ENCODE measurements at regions not wholly inside any gene's neighbourhood (a gene's known extent, or its start where the extent isn't known, plus 50 kb on each side); places are given as distances from the start of the nearest gene placed in this dataset.
A peak's percentile ranks its signal among the peaks of the same experiment; 100 is the strongest.

DNA sequence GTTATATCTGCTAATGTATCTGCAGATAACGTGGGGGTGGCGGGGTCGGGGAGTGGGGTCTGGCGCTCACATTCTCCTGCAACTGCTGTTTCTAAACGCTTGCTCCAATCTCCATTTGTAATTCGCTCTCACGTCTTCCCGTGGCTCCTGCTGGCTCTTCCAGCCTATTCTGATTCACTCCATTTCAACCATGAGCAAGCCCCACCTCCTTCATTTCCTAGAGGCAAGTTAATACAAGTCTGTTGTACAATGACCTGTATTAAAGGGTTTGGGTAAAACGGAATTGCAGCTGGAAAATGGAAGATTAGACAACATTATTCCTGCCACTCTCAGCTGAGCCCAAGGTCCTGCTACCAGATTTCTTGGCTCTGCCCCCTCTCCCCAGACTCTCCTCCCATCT, 132.3 kb downstream of the CSNK2A3 start:
- no peak for DNase-seq

GRCh38 chr11:11218629-11218986, 134.4 kb downstream of the CSNK2A3 start:
- DNase-seq = no peak

DNA sequence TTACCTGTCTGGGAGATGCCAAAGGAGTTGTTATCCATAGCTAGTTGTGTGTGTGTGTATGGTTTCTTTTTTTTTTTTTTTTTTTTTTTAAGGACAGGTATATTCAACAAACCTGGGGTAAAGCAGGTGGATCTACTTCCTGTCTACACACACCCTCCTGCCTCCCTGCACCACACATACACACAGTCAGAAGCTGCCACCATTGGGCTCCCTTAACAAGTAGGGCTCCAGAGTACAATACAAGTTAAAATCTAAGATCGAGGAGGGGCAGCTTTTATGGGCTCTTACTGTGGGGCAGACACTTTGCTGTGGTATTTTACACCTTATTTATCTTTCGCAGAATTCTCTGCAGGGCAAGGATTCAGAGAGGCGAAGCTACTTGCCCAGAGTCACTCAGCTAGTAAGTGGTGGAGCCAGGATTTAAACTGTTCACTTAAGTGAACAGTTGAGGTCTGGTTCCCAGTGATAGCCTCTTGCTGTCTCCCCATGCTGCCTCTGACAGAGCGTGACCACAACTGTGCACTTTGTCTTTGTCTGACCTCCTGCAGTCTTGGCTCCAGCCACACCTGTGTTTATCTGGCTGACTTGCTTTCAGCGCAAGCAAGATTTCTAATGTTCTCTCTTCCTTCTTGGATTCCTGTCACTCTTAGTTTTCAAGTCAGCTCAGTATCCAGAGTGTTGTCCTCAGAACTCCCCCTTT, 135.0 kb downstream of the CSNK2A3 start:
- DNase-seq = no peak

DNA sequence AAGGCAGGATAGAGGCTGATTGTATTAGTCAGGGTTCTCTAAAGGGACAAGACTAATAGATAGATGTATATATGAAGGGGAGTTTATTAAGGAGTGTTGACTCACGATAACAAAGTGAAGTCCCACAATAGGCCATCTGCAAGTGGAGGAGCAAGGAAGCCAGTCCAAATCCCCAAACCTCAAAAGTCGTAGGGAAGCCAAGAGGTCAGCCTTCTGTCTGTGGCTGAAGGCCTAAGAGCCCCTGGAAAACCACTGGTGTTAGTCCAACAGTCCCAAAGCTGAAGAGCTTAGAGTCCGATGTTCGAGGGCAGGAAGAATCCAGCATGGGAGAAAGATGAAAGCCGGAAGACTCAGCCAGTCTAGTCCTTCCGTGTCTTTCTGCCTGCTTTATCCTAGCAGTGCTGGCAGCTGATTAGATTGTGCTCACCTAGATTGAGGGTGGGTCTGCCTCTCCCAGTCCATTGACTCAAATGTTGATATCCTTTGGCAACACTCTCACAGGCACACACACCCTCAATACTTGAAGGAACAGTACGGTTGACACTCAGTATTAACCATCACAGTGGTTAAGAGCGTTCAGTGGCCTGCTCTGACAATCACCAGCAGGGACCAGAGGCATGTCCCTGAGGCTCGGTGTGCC, 135.6 kb downstream of the CSNK2A3 start:
- no peak for DNase-seq

DNA sequence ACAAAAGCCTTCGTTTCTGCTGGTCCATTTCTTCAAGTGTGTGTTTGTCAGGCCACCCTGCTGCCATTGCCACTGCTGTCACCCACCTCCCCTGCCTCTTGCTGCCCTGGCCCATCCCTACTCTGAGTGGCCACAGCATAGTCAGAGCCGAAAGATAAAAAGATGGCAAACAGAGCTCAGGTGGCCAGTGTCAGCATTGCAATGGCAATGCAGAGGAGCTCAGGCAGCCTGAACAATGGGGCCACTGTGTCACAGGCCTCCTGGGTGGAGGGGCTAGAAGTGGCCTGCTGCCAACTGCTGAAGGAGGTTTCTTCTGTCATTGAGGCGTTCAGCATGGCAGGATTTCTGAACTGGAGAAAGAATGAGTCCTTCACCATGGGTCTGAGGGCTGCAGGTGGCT, 137.1 kb downstream of the CSNK2A3 start:
- DNase-seq = no peak

GRCh38 chr11:11215058-11215815, 137.8 kb downstream of the CSNK2A3 start:
- no peak for DNase-seq

DNA sequence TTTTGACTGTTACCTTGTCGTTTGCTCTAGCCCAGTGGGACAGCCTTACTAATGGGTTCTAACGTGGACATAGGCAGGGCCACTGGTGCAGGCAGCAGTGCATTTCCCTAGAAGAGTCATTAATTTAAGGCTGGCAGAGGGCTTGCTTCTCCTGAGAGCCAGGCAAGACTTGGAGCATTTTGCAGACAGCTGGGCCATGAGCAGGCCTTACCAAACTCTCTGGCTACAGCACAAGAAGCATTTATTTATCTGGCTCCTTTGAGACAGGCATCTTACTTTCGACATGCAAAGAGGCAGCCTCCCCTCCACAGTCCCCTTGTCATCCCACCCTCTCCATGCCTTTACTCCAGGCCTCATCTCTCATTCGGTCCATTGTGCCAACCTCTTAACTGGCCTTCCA, 139.9 kb downstream of the CSNK2A3 start:
- DNase-seq = no peak

GRCh38 chr11:11211888-11212287, 141.2 kb downstream of the CSNK2A3 start:
- peak; percentile 45 for DNase-seq

- DNase-seq = no peak
Measured at GRCh38 chr11:11211186-11211585, 141.9 kb downstream of the CSNK2A3 start.

DNA sequence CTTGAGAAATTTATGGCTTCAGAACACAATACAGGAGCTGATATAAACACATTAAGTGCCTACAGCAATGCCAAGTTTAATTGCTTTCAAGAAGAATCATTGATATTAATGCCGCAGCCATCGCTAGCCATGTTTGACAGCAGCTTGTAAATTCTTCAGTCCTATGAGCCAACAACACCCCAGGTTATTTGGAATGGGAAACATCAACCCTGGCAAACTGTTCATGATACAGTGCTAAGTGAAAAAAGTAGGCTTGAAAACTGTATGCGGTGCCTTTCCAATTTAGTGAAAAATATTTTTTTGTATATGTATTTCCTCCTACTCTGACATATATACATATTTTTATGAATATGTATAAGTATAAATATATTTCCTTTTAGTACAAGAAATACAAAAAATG, 142.6 kb downstream of the CSNK2A3 start:
- no peak for DNase-seq

DNA sequence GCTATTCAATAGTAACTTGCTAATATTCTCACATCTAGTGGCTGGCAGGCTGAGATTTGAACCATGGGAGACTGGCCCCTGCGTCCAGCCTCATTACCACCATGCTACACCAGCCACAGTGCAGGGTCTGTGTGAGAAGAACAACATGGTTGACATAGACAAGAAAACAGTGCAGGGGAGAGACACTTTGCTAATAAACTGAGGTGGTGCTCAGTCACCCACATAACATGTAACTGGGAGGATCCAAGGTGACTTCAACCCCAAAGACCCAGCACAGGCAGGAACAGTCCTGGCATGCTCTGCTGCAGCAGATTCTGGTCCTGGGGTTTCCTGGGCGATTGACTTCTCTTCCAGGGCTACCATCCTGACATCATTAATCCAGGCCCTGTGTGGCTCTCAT, 143.1 kb downstream of the CSNK2A3 start:
- no peak for DNase-seq

- DNase-seq = no peak
Measured at GRCh38 chr11:11208994-11209393, 144.1 kb downstream of the CSNK2A3 start.

DNA sequence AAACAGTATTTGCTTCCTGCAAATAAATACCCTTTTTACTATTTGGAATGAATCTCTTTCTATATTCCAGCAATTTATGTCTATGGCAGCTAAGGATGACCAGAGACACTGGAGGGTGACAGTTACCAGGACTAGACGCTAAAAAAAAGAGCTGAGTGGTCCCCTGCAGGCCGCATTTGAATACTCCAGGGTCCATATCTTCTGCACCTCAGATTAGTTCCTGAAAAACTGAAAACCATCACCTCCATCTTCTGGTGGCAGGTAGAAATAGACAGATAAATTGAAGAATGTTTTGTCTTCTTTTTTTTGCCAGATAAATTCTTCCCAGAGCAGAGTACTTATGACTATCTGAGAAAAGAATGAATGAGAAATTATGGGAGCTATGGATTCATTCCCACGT, 145.6 kb downstream of the CSNK2A3 start:
- DNase-seq = no peak

- no peak for DNase-seq
Measured at GRCh38 chr11:11206484-11206883, 146.6 kb downstream of the CSNK2A3 start.

DNA sequence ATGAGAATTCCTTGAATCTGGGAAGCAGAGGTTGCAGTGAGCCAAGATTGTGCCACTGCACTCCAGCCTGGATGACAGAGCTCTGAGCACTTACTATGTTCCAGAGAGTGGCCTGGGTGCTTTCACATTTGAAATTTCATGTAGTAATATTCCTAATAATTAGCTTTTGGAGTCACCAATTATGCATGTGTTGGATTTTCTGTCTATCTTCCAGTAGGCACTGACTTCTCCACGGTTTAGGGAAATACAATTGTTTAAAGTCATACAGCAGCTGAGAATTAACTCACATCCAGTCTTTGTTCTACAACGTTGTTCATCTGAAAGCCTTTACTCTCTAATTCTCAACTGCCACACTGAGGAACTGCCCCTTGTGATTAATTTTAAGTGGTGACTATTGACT, 150.2 kb downstream of the CSNK2A3 start:
- no peak for DNase-seq

DNA sequence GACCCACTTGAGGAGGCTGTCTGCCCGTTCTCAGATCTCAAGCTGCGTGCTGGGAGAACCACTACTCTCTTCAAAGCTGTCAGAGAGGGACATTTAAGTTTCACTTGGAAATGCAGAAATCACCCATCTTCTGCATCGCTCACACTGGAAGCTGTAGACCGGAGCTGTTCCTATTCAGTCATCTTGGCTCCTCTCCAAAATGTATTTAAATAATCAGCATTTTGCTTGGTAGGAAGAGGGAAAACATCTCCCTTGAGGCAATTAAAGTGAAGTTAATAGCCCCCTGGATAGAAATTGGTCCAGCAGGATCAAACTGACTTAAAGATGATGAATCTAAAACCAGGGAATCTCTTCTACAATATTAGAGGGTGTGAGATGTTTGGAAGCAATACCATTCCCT, 151.7 kb downstream of the CSNK2A3 start:
- peak; percentile 26 for DNase-seq

DNA sequence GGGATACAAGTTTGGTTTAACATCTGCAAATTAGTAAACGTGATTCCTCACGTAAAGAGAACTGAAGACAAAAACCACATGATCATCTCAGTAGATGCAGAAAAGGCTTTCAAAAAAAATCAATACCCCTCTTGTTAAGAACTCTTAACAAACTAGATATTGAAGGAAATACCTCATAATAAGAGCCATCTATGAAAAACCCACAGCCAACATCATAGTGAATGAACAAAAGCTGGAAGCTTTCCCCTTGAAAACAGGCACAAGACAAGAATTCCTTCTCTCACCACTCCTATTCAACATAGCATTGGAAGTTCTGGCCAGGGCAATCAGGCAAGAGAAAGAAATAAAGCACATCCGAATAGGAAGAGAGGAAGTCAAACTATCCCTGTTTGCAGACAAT, 160.5 kb downstream of the CSNK2A3 start:
- no peak for DNase-seq

- DNase-seq = peak; percentile 6
Measured at GRCh38 chr11:11189506-11189905, 163.5 kb downstream of the CSNK2A3 start.

- DNase-seq = no peak
Measured at GRCh38 chr11:11186249-11186648, 166.8 kb downstream of the CSNK2A3 start.

DNA sequence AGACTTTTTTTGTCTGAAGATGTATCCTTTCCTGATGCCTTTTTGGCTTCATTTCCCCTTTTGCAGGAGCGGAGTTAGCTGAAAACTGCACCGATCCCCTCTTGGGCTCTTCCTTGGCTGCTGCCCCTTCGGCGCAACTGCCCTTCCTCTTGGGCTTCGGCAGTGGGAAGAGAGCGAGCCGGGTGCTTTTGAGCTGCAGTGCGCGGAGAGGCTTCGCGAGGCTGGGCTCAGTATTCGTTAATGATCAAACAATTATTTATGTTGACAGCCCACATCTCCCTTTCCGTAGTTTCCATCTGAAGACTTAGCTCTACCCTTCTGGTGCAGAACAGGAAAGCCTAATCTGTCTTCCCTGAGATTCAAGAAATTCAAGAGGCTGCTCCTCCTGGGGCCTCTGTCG, 170.8 kb downstream of the CSNK2A3 start:
- DNase-seq = no peak

DNA sequence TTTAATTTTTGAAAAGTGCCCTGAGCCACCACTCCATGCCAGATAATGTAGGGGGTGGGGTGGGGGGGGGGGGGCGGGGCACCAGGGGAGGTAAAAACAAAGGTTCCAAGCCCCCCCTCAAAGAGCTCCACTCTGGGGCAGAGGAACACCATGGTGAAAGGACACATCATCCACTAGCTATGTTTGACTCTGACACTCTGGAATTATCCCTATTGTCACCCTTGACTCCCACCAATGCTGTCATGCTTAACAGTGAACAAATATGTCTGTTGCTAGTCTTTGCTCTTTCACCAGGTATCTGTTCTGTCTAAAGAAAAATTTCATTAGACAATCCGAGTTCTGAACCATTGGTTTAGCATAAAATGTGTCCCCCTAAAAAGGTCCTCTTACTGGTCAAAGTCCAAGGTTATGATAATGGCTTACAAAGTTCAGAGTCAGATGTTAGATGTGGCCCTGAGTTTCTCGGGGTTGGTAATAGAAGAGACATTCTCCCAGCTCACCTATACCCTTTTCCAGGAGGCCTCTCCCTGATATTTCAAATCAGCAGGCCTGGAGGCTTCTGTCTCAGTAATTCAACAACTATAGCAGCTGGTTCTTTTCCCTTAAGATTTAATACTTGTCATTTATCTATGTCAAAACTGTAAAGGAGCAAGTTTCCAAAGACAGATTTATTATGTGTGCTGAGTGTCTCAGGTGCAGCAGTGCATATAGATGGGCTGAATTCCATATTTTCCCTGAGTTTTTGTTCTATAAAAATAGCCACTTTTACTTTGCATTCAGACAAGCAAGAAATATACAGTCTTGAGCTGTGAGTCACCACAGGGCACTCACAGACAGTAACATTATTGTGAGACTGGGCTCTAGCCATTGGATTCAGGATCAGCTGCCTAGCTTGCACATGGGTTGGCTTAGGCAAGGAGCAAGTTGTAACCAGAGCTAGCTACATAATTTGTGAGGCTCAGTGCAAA, 174.1 kb downstream of the CSNK2A3 start:
- DNase-seq = no peak

DNA sequence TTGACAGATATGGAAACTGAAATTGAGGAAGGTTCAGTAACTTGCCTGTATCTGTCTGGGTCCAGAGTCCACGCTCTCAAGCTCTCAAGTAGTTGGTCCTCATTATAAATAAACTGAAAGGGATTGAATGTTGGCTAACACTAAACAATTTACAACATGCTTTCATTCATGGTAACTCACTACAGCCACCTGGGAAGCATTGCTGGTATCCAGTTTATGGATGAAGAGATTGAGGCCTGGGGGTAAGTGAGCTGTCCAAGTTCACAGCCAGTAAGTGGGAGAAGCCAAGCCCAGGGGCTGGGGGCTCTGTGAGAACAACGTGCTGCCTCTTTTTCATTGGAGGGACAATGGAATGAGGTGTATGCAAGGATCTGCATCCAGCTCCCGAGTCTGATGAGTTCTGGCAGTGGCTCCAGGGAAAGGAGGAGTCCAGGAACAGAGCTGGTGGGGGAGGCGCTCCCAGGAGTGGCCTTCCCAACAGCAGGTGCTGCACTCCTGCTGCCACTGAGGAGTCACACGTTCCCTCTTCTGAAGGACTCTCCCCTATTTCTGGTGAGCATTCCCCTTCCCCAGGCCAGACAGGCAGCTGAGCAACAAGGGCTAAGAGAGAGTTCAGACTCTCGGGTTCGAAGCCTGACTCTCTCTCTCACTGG, 175.8 kb downstream of the CSNK2A3 start:
- no peak for DNase-seq
